DMS153 (cell line): ENCODE measurements at regions not wholly inside any gene's neighbourhood (a gene's known extent, or its start where the extent isn't known, plus 50 kb on each side); places are given as distances from the start of the nearest gene placed in this dataset.

Experiments
- DNase-seq: peaks from one replicate; lab custom pipeline; 2025; lab: John Stamatoyannopoulos, UW

- DNase-seq = peak; percentile 96
These were observed 571.1 kb upstream of the ZNF608 start for GRCh38 chr5:125317536-125317995.

- no peak for DNase-seq
These were observed 575.2 kb upstream of the ZNF608 start for GRCh38 chr5:125321654-125322053.

GRCh38 chr5:125323613-125324012 lies 577.2 kb upstream of the ZNF608 start:
- no peak for DNase-seq

- DNase-seq = no peak
These were observed 579.2 kb upstream of the ZNF608 start for GRCh38 chr5:125325488-125326149.

DNA sequence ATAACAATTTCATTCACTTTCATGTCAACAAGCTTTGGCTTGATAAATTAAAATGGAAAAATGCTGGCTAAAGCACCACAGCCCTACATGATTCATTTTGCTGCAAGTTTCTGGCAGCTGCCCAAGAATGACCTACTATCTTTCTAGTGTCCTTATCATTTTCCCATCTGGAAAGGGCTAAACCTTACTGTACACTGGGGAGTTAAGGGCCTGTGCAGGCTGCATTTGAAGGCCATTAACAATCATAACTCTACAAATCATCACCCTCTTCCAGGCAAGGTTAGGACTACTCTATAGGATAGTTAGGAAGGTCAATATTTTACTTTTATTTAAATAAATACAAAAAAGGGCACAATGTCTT lies 579.7 kb upstream of the ZNF608 start:
- DNase-seq = peak; percentile 82

GRCh38 chr5:125327676-125328075 lies 581.2 kb upstream of the ZNF608 start:
- DNase-seq = no peak

DNA sequence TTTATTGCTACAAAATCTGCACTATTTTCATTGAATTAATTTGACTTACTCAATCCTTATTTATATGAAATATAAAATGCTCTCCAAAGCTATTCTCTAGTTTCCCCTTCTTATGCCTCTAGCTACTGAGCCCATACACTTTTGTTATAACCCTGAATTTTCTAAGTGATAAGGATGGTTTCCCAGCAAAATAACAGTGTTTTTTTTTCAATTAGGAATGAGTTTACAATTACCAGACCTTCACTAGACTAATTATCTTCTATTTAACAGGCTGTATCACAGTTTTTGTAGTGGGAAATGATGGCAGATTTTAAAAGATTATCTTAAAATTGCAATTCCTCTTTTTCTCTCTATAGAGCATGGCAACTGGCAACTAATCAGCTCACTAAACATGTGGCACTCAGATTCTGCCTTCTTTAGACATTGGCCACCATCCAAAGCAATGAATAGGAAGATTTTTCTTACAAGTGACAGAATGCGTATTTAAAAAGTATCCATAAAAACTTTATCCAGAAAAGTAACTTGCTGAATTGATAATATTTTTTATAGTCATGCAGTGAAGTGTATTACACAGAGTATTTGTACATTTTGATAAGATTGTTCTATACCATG lies 585.7 kb upstream of the ZNF608 start:
- DNase-seq = no peak

DNA sequence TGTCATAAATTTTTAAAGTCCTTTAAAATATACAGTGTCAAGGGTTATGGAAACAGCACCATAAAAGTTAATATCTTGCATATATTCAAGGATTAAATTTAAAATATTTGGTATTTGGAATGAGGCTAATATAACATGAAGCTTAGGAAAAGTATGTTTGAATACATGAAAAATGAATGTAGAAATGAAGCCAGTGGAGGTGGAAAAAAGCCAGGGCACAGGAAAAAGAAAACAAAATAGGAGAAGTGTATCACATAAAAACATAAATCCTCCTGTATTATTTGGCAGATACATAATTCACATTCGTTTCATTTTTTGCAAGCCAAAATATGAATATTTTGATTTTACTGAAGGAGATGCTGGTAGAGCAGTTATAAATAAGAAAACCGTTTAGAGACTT lies 587.0 kb upstream of the ZNF608 start:
- no peak for DNase-seq

GRCh38 chr5:125336401-125336800 lies 590.0 kb upstream of the ZNF608 start:
- no peak for DNase-seq

DNA sequence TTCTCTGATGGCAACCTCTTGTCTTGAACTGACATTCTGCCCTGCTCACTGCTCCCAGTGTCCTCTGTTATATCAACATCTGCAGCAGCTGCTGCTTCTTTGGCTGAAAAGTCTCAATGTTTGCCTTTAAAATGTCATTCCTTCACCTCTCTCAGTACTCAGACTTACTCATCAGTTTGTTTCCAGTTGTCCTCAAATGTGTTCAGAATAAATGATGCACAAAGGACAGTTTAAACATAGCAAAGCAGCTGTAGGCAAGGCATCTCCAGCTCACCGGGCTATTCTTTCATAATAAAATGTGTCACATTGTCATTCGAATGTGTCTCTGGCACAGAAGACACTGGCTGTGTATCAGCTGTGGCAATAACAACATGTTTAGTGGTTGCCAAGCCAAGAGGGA lies 590.9 kb upstream of the ZNF608 start:
- no peak for DNase-seq

GRCh38 chr5:125338440-125339174 lies 592.2 kb upstream of the ZNF608 start:
- DNase-seq = no peak

- DNase-seq = no peak
These were observed 595.0 kb upstream of the ZNF608 start for GRCh38 chr5:125341436-125341835.

GRCh38 chr5:125343015-125343414 lies 596.6 kb upstream of the ZNF608 start:
- DNase-seq = no peak

- no peak for DNase-seq
These were observed 599.9 kb upstream of the ZNF608 start for GRCh38 chr5:125346316-125346715.

DNA sequence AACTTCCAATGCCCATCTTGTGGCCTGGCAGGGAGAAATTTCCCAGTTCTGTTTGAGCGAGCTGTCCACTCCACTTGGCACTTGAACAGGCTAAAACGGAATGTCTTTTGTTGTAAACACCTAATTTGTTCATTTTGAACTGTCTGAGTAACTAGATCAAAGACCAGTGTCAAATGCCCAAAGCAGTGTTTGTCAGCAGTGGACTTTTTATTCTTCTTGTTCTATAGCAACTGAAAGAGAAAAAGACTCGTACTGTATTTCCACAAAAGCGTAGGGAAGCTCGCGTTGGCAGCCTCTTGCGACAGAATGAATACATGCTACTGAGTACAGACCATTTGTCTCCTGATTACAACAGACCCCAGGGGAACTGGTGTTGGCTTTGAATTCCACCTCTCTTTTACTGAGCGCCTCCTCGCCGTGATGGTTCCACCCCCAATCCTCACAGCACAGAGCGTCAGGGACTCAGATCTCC lies 601.8 kb upstream of the ZNF608 start:
- DNase-seq = no peak

GRCh38 chr5:125348936-125349831 lies 602.7 kb upstream of the ZNF608 start:
- DNase-seq = peak; percentile 5

GRCh38 chr5:125357660-125358059 lies 611.2 kb upstream of the ZNF608 start:
- DNase-seq = no peak

DNA sequence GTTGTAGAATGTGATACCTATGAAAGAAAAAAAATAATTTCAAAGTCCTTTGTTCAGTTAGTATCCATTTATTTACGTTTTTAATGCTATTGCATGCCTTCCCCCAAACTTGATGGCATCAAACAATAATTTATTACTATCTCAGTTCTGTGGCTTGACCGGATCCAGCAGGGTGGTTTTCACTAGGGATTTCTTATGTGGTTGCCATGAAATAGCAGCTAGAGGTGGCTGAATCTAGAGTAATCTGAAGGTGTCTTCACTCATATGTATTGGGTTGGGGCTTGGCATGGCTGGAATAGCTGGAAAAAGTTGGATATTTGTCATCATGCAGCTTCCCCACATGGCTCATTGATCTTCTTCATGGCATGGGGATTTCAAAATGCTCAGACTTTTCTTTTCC lies 619.3 kb upstream of the ZNF608 start:
- DNase-seq = no peak

- DNase-seq = no peak
These were observed 621.3 kb upstream of the ZNF608 start for GRCh38 chr5:125367702-125368101.

DNA sequence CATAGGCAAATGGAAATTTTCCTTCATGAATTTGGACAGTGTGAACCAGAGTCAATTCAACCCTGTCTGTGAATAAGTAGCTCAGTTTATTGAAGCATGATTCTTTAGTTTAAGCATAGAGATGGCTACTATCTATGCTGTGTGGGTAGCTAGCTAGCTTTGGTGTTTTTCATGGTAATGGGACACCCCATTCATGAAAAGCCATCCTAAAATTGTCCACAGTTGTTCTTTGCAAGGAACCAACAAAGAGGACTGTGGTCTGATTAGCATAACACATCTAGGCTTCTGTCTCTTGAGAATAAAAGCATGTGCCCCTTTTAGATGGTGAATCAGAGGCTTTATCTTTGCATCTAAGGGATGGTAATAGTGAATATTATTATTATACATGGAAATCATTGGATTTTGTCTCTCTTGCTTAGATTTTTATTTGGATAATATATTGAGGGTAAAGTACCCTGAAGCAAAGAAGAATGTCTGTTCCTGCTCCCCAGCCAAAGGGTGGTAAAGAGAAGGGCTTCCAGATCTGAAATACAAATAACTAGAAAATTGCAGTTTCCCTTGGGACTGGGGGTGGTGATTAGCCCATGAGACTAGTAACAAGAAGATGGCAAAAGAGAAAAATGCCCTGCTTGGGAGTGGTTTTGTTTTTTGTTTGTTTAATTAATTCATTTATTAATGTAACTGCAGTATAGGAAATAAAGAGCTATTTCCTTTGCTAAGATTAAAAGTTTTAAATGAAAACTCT lies 624.2 kb upstream of the ZNF608 start:
- DNase-seq = no peak
